Mesenchymal stem cell (in vitro differentiated cells and primary cell): ENCODE measurements at regions not wholly inside any gene's neighbourhood (a gene's known extent, or its start where the extent isn't known, plus 50 kb on each side); places are given as distances from the start of the nearest gene placed in this dataset.
A peak's percentile ranks its signal among the peaks of the same experiment; 100 is the strongest.

ENCODE experiments used
- DNase-seq: peaks from one replicate; pipeline ENCODE4 v3.0.0-alpha.2; 2013
- H2AFZ ChIP-seq: one replicate; pipeline ENCODE4 v1.6.1; 2013; ENCODE audit warnings: low read depth, mild to moderate bottlenecking, control low read depth, inconsistent platforms, low read length, moderate library complexity
- H2AK5ac ChIP-seq: 2 replicates; pipeline ENCODE4 v1.6.1; 2013; ENCODE audit warnings: low read length, moderate library complexity, mild to moderate bottlenecking, inconsistent platforms; ENCODE audit not compliant: severe bottlenecking
- H2BK120ac ChIP-seq: one replicate; pipeline ENCODE4 v1.6.1; 2013; ENCODE audit warnings: low read depth, mild to moderate bottlenecking, inconsistent platforms, low read length, moderate library complexity
- H2BK12ac ChIP-seq, 2 experiments: one replicate each; pipeline ENCODE4 v1.6.1; 2013; ENCODE audit warnings: inconsistent platforms in 2 of 2, low read length in 2 of 2, mild to moderate bottlenecking in 2 of 2, moderate library complexity in 2 of 2, control low read depth in 1 of 2
- H2BK15ac ChIP-seq: one replicate; pipeline ENCODE4 v1.6.1; 2013; ENCODE audit warnings: mild to moderate bottlenecking, low read depth, inconsistent platforms; ENCODE audit not compliant: poor library complexity, severe bottlenecking
- H2BK5ac ChIP-seq: 2 replicates; pipeline ENCODE4 v1.6.1; 2013; ENCODE audit warnings: low read depth, mild to moderate bottlenecking, low read length, control low read depth, inconsistent platforms; ENCODE audit not compliant: poor library complexity, severe bottlenecking
- H3K14ac ChIP-seq, 2 experiments: one replicate each; pipeline ENCODE4 v1.6.1; 2013; ENCODE audit warnings: inconsistent platforms in 2 of 2, low read length in 2 of 2, control low read depth in 1 of 2, mild to moderate bottlenecking in 1 of 2, moderate library complexity in 1 of 2
- H3K18ac ChIP-seq, 2 experiments: one replicate each; pipeline ENCODE4 v1.6.1; 2013; ENCODE audit warnings: inconsistent platforms in 2 of 2, low read length in 2 of 2, control low read depth in 1 of 2, low read depth in 1 of 2, mild to moderate bottlenecking in 1 of 2
- H3K23ac ChIP-seq, 2 experiments: one replicate each; pipeline ENCODE4 v1.6.1; 2013; ENCODE audit warnings: inconsistent platforms in 2 of 2, low read length in 2 of 2, mild to moderate bottlenecking in 2 of 2, moderate library complexity in 2 of 2, control low read depth in 1 of 2
- H3K27ac ChIP-seq: 2 replicates; pipeline ENCODE4 v1.5.1; 2013; ENCODE audit warnings: mild to moderate bottlenecking, moderate library complexity, low read length, control low read depth, inconsistent platforms; ENCODE audit not compliant: poor library complexity, severe bottlenecking
- H3K27me3 ChIP-seq, 2 experiments: 2 replicates each; pipeline versions ENCODE4 v1.6.1 to v1.7.0; 2013; ENCODE audit warnings: low read length in 2 of 2, mild to moderate bottlenecking in 2 of 2, moderate library complexity in 2 of 2, control low read depth in 1 of 2, inconsistent platforms in 1 of 2; ENCODE audit not compliant: control insufficient read depth in 1 of 2, insufficient read depth in 1 of 2
- H3K36me3 ChIP-seq, 2 experiments: 2 replicates each; pipeline versions ENCODE4 v1.6.1 to v1.7.0; 2013; ENCODE audit warnings: low read length in 2 of 2, control low read depth in 1 of 2, inconsistent platforms in 1 of 2, low read depth in 1 of 2, mild to moderate bottlenecking in 1 of 2; ENCODE audit not compliant: insufficient read depth in 2 of 2, control insufficient read depth in 1 of 2
- H3K4ac ChIP-seq, 2 experiments: one replicate each; pipeline ENCODE4 v1.6.1; 2013; ENCODE audit warnings: inconsistent platforms in 2 of 2, low read length in 2 of 2, mild to moderate bottlenecking in 2 of 2, moderate library complexity in 2 of 2, control low read depth in 1 of 2, low read depth in 1 of 2
- H3K4me1 ChIP-seq: 2 replicates; pipeline ENCODE4 v1.6.1; 2013; ENCODE audit warnings: low read depth, low read length, control low read depth; ENCODE audit not compliant: control insufficient read depth, insufficient read depth
- H3K4me2 ChIP-seq: 2 replicates; pipeline ENCODE4 v1.6.1; 2013; ENCODE audit warnings: low read length, mild to moderate bottlenecking, inconsistent platforms; ENCODE audit not compliant: poor library complexity, severe bottlenecking
- H3K4me3 ChIP-seq, 2 experiments: 2 replicates each; pipeline versions ENCODE4 v1.5.1 to v1.7.0; 2013; ENCODE audit warnings: low read length in 2 of 2, mild to moderate bottlenecking in 2 of 2, control low read depth in 1 of 2, low read depth in 1 of 2; ENCODE audit not compliant: insufficient read depth in 1 of 2
- H3K79me1 ChIP-seq: replicated peaks from 2 replicates; pipeline ENCODE4 v1.6.1; 2013; ENCODE audit warnings: mild to moderate bottlenecking, control low read depth, low read length, inconsistent platforms; ENCODE audit not compliant: poor library complexity, severe bottlenecking
- H3K9ac ChIP-seq: 2 replicates; pipeline ENCODE4 v1.7.0; 2013; ENCODE audit warnings: mild to moderate bottlenecking, low read length, moderate library complexity
- H3K9me3 ChIP-seq: 2 replicates; pipeline ENCODE4 v1.7.0; 2013; ENCODE audit warnings: mild to moderate bottlenecking, low read length; ENCODE audit not compliant: control insufficient read depth
- H4K8ac ChIP-seq: one replicate; pipeline ENCODE4 v1.6.1; 2013; ENCODE audit warnings: inconsistent platforms, mild to moderate bottlenecking, low read length, moderate library complexity
- H4K91ac ChIP-seq: one replicate; pipeline ENCODE4 v1.6.1; 2013; ENCODE audit warnings: mild to moderate bottlenecking, low read length, inconsistent platforms
- WGBS: methylation state at CpG from one replicate; pipeline ENCODE4 v1.1.7; 2013; ENCODE audit warnings: mixed read lengths; 5-methylcytosine and 5-hydroxymethylcytosine counted together

- no peak overlapping the region for H3K23ac ChIP-seq
- peaks cover 0 to 24% of the 10 kb centered on the region in 2 experiments for H3K27me3 ChIP-seq
- no peak overlapping the region for H2BK15ac ChIP-seq
- no peak overlapping the region for H3K27ac ChIP-seq
- no peak overlapping the region for H4K8ac ChIP-seq
- H2BK5ac ChIP-seq = no peak overlapping the region
- H2BK120ac ChIP-seq = no peak overlapping the region
- no peaks in the 10 kb centered on the region for H3K9me3 ChIP-seq
- peak overlapping the region; percentile 83 for H3K9ac ChIP-seq
- H3K18ac ChIP-seq = no peak overlapping the region
- H3K36me3 ChIP-seq = no peaks in the 10 kb centered on the region
- no peak overlapping the region for H3K4ac ChIP-seq
- no peak overlapping the region for H4K91ac ChIP-seq
- peak overlapping the region; percentile 48 to 79 for H3K4me3 ChIP-seq
- no peak overlapping the region for H2BK12ac ChIP-seq
- WGBS = no CpG with 5 or more reads among the region's 21 CpGs
- no peak overlapping the region for H2AFZ ChIP-seq
- no peak for DNase-seq
- H3K79me1 ChIP-seq = no peaks in the 10 kb centered on the region
- H3K14ac ChIP-seq = no peak overlapping the region
- no peak overlapping the region for H2AK5ac ChIP-seq
- peak overlapping the region; percentile 99 for H3K4me2 ChIP-seq
- peaks cover 23% of the 10 kb centered on the region for H3K4me1 ChIP-seq
Observed at GRCh38 chr4:24472161-24472510, 112.2 kb downstream of the DHX15 start.

- H3K27me3 ChIP-seq = peaks cover 0 to 24% of the 10 kb centered on the region in 2 experiments
- H3K23ac ChIP-seq = peak overlapping the region in 1 of 2 experiments; percentile 46
- peaks cover 23% of the 10 kb centered on the region for H3K4me1 ChIP-seq
- H4K8ac ChIP-seq = no peak overlapping the region
- H2AFZ ChIP-seq = no peak overlapping the region
- 2% methylated on average over 30 of the region's 50 CpGs for WGBS
- peak overlapping the region; percentile 48 to 79 for H3K4me3 ChIP-seq
- no peak overlapping the region for H3K14ac ChIP-seq
- H3K79me1 ChIP-seq = no peaks in the 10 kb centered on the region
- H2BK120ac ChIP-seq = no peak overlapping the region
- peak overlapping the region; percentile 99 for H3K4me2 ChIP-seq
- no peak overlapping the region for H3K18ac ChIP-seq
- peak overlapping the region; percentile 83 for H3K9ac ChIP-seq
- no peak overlapping the region for H2BK12ac ChIP-seq
- no peak overlapping the region for H3K27ac ChIP-seq
- H4K91ac ChIP-seq = no peak overlapping the region
- no peaks in the 10 kb centered on the region for H3K36me3 ChIP-seq
- no peak overlapping the region for H2BK15ac ChIP-seq
- no peak overlapping the region for H2BK5ac ChIP-seq
- no peak overlapping the region for H3K4ac ChIP-seq
- no peaks in the 10 kb centered on the region for H3K9me3 ChIP-seq
- no peak overlapping the region for H2AK5ac ChIP-seq
- DNase-seq = peak; percentile 20
Observed at GRCh38 chr4:24471486-24472160, 112.7 kb downstream of the DHX15 start.

GRCh38 chr4:24470666-24471485 lies 113.5 kb downstream of the DHX15 start:
- Histone ChIP-seq H3K27ac (no peak overlapping the region), H2AK5ac (no peak overlapping the region), H3K4me2 (peak overlapping the region; percentile 99), H2BK12ac (no peak overlapping the region), H3K36me3 (no peaks in the 10 kb centered on the region), H3K9me3 (no peaks in the 10 kb centered on the region), H3K18ac (peak overlapping the region in 1 of 2 experiments; percentile 74), H4K8ac (peak overlapping the region; percentile 76), H3K79me1 (no peaks in the 10 kb centered on the region), H4K91ac (no peak overlapping the region), H3K27me3 (peaks cover 0 to 24% of the 10 kb centered on the region in 2 experiments), H3K23ac (peak overlapping the region in 1 of 2 experiments; percentile 90), H2AFZ (peak overlapping the region; percentile 64), H3K14ac (peak overlapping the region in 1 of 2 experiments; percentile 83), H3K9ac (peak overlapping the region; percentile 83), H3K4me3 (peak overlapping the region; percentile 54 to 79), H3K4ac (no peak overlapping the region), H3K4me1 (peaks cover 23% of the 10 kb centered on the region), H2BK15ac (no peak overlapping the region), H2BK120ac (no peak overlapping the region), H2BK5ac (no peak overlapping the region)
- WGBS = under 1% methylated on average over 68 of the region's 90 CpGs
- peak; percentile 64 for DNase-seq

GRCh38 chr4:24468071-24468470 lies 116.3 kb downstream of the DHX15 start:
- Histone ChIP-seq H2BK5ac (no peak overlapping the region), H3K27ac (no peak overlapping the region), H2AK5ac (no peak overlapping the region), H2BK12ac (no peak overlapping the region), H3K79me1 (no peaks in the 10 kb centered on the region), H3K18ac (no peak overlapping the region), H3K9ac (no peak overlapping the region), H2AFZ (no peak overlapping the region), H3K23ac (no peak overlapping the region), H4K8ac (no peak overlapping the region), H3K4me1 (peaks cover 20% of the 10 kb centered on the region), H3K27me3 (peaks cover 0 to 24% of the 10 kb centered on the region in 2 experiments), H3K14ac (no peak overlapping the region), H2BK120ac (no peak overlapping the region), H3K4me2 (no peak overlapping the region), H3K4me3 (no peak overlapping the region), H2BK15ac (no peak overlapping the region), H3K36me3 (no peaks in the 10 kb centered on the region), H3K9me3 (no peaks in the 10 kb centered on the region), H4K91ac (no peak overlapping the region), H3K4ac (no peak overlapping the region)
- WGBS = 87% methylated on average over 5 of the region's 5 CpGs
- DNase-seq = no peak
